Fibroblast of lung (primary cell): ENCODE measurements at regions not wholly inside any gene's neighbourhood (a gene's known extent, or its start where the extent isn't known, plus 50 kb on each side); places are given as distances from the start of the nearest gene placed in this dataset.

Source experiments
- CTCF ChIP-seq, 2 donors: IDR thresholded peaks in 1 of 2; conservative IDR thresholded peaks in 1 of 2; 1 replicate in 1 of 2; 2 replicates in 1 of 2; pipeline ENCODE4 v1.5.1; 2011 to 2012; ENCODE audit warnings: low read length in 2 of 2, control low read depth in 1 of 2, inconsistent platforms in 1 of 2, low read depth in 1 of 2, mild to moderate bottlenecking in 1 of 2
- EZH2 ChIP-seq: IDR thresholded peaks from 2 replicates; pipeline ENCODE4 v1.5.1; 2012; ENCODE audit warnings: low read length, control low read depth, mild to moderate bottlenecking; ENCODE audit errors: missing control alignments

GRCh38 chr4:4663028-4663427 is 121.2 kb upstream of the STX18 start:
- no peak for TF ChIP-seq CTCF (conservative IDR thresholded peaks at IDR 0.05 in 1 of 2, IDR thresholded peaks at IDR 0.05 in 1 of 2; ENCODE audit: low read depth in 1 of 2, low read length in 2 of 2)
- no peak for TF ChIP-seq EZH2
